ENCODE measurements at regions not wholly inside any gene's neighbourhood (a gene's known extent, or its start where the extent isn't known, plus 50 kb on each side); places are given as distances from the start of the nearest gene placed in this dataset.
A peak's percentile ranks its signal among the peaks of the same experiment; 100 is the strongest.

- H3K9me3 ChIP-seq: no peaks in the 10 kb centered on the region
- no peak for DNase-seq (ENCODE audit: low spot score in 2 of 2)
- no peaks in the 10 kb centered on the region for H3K36me3 ChIP-seq
- no peak overlapping the region for H3K27ac ChIP-seq
- TF ChIP-seq POLR2A (IDR thresholded peaks at IDR 0.05): no peak
- no peak for TF ChIP-seq CTCF (IDR thresholded peaks at IDR 0.05)
- TF ChIP-seq EP300 (IDR thresholded peaks at IDR 0.05): no peak
- WGBS, 2 donors: 35 to 44% methylated on average over 1 of the region's 1 CpG
- no peaks in the 10 kb centered on the region for H3K27me3 ChIP-seq
- H3K4me1 ChIP-seq: no peaks in the 10 kb centered on the region
- no peak overlapping the region for H3K4me3 ChIP-seq
These were observed 260.1 kb downstream of the OXSM start for GRCh38 chr3:26049951-26050350.

- TF ChIP-seq EP300 (IDR thresholded peaks at IDR 0.05) (no peak), POLR2A (IDR thresholded peaks at IDR 0.05) (no peak), CTCF (IDR thresholded peaks at IDR 0.05) (no peak)
- Histone ChIP-seq H3K9me3 (no peaks in the 10 kb centered on the region), H3K27me3 (no peaks in the 10 kb centered on the region), H3K4me1 (no peaks in the 10 kb centered on the region), H3K36me3 (no peaks in the 10 kb centered on the region), H3K4me3 (no peak overlapping the region), H3K27ac (no peak overlapping the region)
- WGBS, 2 donors: 84 to 91% methylated on average over 1 of the region's 1 CpG
- no peak for DNase-seq (ENCODE audit: low spot score in 2 of 2)
These were observed 260.9 kb downstream of the OXSM start for GRCh38 chr3:26050776-26051175.

- Histone ChIP-seq H3K9me3 (no peaks in the 10 kb centered on the region), H3K27me3 (no peaks in the 10 kb centered on the region), H3K27ac (peak overlapping the region in 2 of 4 donors; percentile 13 to 49), H3K4me1 (peaks cover 0 to 7% (median 0%) of the 10 kb centered on the region in 4 donors), H3K4me3 (no peak overlapping the region), H3K36me3 (no peaks in the 10 kb centered on the region)
- TF ChIP-seq POLR2A (IDR thresholded peaks at IDR 0.05) (no peak), EP300 (IDR thresholded peaks at IDR 0.05) (peak in 1 of 2 donors; percentile 13)
- DNase-seq (ENCODE audit: low spot score in 2 of 2): no peak
- WGBS, 2 donors: 23 to 24% methylated on average over 4 of the region's 4 CpGs
These were observed 269.0 kb downstream of the OXSM start for GRCh38 chr3:26058901-26059321.

GRCh38 chr3:26061947-26062346 lies 272.1 kb downstream of the OXSM start:
- no peaks in the 10 kb centered on the region for H3K27me3 ChIP-seq
- H3K9me3 ChIP-seq: no peaks in the 10 kb centered on the region
- H3K36me3 ChIP-seq: no peaks in the 10 kb centered on the region
- no peak overlapping the region for H3K4me3 ChIP-seq
- H3K27ac ChIP-seq: no peak overlapping the region
- TF ChIP-seq EP300 (IDR thresholded peaks at IDR 0.05) (no peak), POLR2A (IDR thresholded peaks at IDR 0.05) (no peak), CTCF (IDR thresholded peaks at IDR 0.05) (no peak)
- DNase-seq (ENCODE audit: low spot score in 2 of 2): no peak
- H3K4me1 ChIP-seq: peaks cover 0 to 7% (median 0%) of the 10 kb centered on the region in 4 donors

GRCh38 chr3:26064297-26064696 lies 274.4 kb downstream of the OXSM start:
- Histone ChIP-seq H3K27ac (no peak overlapping the region), H3K27me3 (no peaks in the 10 kb centered on the region), H3K4me1 (no peaks in the 10 kb centered on the region), H3K9me3 (no peaks in the 10 kb centered on the region), H3K36me3 (no peaks in the 10 kb centered on the region), H3K4me3 (no peak overlapping the region)
- 94 to 95% methylated on average over 1 of the region's 1 CpG for WGBS, 2 donors
- DNase-seq (ENCODE audit: low spot score in 2 of 2): no peak
- TF ChIP-seq POLR2A (IDR thresholded peaks at IDR 0.05): no peak
- no peak for TF ChIP-seq EP300 (IDR thresholded peaks at IDR 0.05)
- TF ChIP-seq CTCF (IDR thresholded peaks at IDR 0.05): no peak

GRCh38 chr3:26068890-26069289 lies 279.0 kb downstream of the OXSM start:
- no peaks in the 10 kb centered on the region for H3K9me3 ChIP-seq
- 83 to 93% methylated on average over 4 of the region's 4 CpGs for WGBS, 2 donors
- H3K4me3 ChIP-seq: no peak overlapping the region
- H3K27me3 ChIP-seq: no peaks in the 10 kb centered on the region
- H3K27ac ChIP-seq: no peak overlapping the region
- no peak for DNase-seq (ENCODE audit: low spot score in 2 of 2)
- H3K36me3 ChIP-seq: no peaks in the 10 kb centered on the region
- peaks cover 0 to 8% (median 0%) of the 10 kb centered on the region in 4 donors for H3K4me1 ChIP-seq
- TF ChIP-seq CTCF (IDR thresholded peaks at IDR 0.05) (no peak), EP300 (IDR thresholded peaks at IDR 0.05) (no peak), POLR2A (IDR thresholded peaks at IDR 0.05) (no peak)

Data from tibial nerve (tissue), 4 donors.